ENCODE measurements at regions not wholly inside any gene's neighbourhood (a gene's known extent, or its start where the extent isn't known, plus 50 kb on each side); places are given as distances from the start of the nearest gene placed in this dataset.

DNA sequence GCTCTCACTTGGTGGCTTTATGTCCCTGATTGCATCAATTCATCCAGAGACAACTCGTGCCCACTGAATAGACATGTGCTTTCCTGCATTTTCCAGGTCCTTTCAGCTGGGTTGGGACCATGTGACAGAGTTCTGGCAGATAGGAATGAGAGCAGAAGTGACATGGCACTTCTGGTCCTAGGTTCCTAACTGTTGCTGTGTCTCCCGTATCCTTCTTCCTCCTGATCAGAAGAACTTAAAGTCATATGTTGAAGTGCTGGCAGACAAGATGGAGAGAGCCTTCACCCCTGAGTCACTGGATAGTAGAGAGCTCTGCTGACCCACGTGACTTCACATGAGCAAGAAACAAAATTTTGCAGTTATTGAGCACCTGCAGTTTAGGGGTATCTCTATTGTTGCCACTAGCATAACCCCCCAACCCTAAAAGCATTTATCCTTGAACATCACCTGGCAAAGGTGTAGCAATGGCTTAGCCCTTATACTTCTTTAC lies 80.0 kb downstream of the NREP start:
- Mint-ChIP-seq H3K27ac (no peak overlapping the region), H3K27me3 (peaks cover 2% of the 10 kb centered on the region), H3K9me3 (ENCODE audit: low read depth) (no peaks in the 10 kb centered on the region), H3K4me3 (no peak overlapping the region), H3K36me3 (no peaks in the 10 kb centered on the region), H3K4me1 (ENCODE audit: low read depth) (no peaks in the 10 kb centered on the region)

DNA sequence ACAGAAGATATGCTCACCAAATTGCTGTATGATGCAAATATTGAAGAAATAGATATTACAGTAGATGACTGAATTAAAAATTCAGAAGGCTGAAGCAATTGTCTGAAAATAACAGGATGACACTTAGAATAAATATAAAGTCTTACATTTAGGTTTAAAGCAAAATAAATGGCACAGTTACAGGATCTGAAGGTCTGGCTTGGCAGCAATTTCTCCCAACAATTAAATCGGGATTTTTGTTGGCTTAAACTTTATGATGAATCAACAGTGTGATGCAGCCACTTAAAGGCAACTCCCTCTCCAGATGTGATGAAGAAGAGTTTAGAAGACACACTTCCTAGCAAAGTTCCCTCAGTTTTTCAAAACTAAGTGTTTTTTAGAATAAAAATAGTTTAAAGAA lies 80.5 kb downstream of the NREP start:
- no peaks in the 10 kb centered on the region for H3K9me3 Mint-ChIP-seq (ENCODE audit: low read depth)
- H3K27ac Mint-ChIP-seq, result no peak overlapping the region
- no peak overlapping the region for H3K4me3 Mint-ChIP-seq
- peaks cover 2% of the 10 kb centered on the region for H3K27me3 Mint-ChIP-seq
- H3K4me1 Mint-ChIP-seq (ENCODE audit: low read depth), result no peaks in the 10 kb centered on the region
- H3K36me3 Mint-ChIP-seq, result no peaks in the 10 kb centered on the region

DNA sequence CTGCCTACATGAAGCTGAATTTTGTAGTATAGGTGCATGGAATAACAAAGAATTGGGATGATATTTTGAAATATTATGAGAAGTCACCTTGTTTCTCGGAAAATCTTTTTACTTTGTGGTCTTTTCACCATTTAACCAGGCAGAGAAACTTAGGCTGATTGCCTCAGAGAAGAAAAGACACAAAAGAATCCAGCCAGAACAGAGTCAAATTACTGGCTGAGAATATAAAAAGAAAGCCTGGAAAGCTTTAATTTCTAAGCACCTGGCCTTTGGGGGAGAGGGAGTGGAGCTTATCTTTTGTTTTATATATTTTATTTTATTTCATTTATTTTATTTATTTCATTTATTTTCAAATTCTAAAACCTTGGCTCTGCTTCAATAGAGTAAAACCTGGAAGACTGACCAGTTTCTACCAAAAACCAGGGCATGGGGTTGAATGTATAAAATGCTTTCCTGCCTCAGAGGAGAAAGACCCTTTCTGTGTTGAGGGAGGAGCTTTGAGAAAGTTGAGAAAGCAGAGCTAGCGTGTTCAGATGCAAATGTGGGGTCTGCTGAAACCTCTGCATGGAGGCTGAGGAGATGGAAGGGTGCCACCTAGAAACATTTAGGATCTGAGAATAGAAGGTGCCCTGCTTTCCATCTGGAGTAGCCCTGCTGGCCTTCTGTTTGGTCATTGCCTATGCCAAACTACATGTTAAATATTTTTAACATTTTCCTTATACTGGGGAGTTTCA lies 81.6 kb downstream of the NREP start:
- Mint-ChIP-seq H3K4me3 (no peak overlapping the region), H3K27me3 (peaks cover 2% of the 10 kb centered on the region), H3K4me1 (ENCODE audit: low read depth) (no peaks in the 10 kb centered on the region), H3K27ac (no peak overlapping the region), H3K36me3 (no peaks in the 10 kb centered on the region), H3K9me3 (ENCODE audit: low read depth) (no peaks in the 10 kb centered on the region)

DNA sequence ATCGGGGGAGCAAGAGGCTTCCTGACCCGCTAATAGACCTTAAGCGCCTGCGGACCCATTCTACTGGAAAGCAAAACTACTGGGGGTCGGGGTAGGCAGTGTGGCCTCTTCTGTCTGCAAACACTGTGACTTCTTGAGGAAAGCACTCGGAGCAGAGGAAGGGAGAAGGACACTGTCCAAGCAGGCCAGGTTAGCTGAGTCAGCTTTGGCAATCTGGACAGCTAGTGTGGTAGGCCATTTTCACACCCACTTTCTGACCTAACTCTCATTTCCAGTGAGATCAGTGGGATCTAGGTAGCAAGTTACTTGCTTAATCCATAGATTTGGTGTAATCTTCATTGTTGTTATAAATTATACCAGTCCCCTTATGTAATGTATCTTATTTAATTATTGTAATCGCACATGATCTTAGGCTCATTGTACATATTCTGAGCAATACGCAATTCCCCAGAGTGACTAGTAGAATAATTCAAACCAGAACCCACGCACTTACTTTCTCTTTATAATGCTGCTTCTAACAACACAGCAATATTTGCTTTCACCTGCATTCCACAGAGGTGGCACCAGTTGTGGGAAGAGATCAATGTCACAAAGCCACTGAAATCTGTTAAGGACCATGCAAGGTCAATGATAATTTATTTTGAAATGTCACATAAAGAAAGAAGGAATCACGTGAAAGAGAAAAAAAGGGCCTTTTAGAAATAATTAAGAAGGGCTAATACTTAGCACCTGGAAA lies 82.9 kb downstream of the NREP start:
- H3K4me1 Mint-ChIP-seq (ENCODE audit: low read depth), result no peaks in the 10 kb centered on the region
- H3K27ac Mint-ChIP-seq, result no peak overlapping the region
- H3K27me3 Mint-ChIP-seq, result no peaks in the 10 kb centered on the region
- no peaks in the 10 kb centered on the region for H3K9me3 Mint-ChIP-seq (ENCODE audit: low read depth)
- H3K4me3 Mint-ChIP-seq, result no peak overlapping the region
- H3K36me3 Mint-ChIP-seq, result no peaks in the 10 kb centered on the region

DNA sequence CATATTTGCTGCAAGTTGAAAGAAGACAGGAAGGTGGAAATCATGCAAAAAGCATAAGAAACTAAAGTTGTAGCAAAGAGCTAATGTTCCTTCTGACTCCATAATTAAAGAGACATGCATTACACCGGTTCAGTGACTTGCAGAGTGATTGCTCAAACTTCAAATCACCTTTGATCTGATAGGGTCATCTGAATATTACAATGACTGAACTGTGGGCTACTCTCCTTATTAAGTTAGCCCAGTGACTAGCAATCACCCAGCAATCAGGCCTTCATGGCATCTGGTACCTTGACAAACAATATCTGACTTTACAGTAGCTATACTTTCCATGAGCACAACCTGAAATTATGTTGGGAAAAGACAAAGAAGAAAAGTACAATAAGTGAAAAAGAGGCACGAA lies 84.9 kb downstream of the NREP start:
- Mint-ChIP-seq H3K4me1 (ENCODE audit: low read depth) (no peaks in the 10 kb centered on the region), H3K27ac (no peak overlapping the region), H3K9me3 (ENCODE audit: low read depth) (no peaks in the 10 kb centered on the region), H3K4me3 (no peak overlapping the region), H3K27me3 (no peaks in the 10 kb centered on the region), H3K36me3 (no peaks in the 10 kb centered on the region)

DNA sequence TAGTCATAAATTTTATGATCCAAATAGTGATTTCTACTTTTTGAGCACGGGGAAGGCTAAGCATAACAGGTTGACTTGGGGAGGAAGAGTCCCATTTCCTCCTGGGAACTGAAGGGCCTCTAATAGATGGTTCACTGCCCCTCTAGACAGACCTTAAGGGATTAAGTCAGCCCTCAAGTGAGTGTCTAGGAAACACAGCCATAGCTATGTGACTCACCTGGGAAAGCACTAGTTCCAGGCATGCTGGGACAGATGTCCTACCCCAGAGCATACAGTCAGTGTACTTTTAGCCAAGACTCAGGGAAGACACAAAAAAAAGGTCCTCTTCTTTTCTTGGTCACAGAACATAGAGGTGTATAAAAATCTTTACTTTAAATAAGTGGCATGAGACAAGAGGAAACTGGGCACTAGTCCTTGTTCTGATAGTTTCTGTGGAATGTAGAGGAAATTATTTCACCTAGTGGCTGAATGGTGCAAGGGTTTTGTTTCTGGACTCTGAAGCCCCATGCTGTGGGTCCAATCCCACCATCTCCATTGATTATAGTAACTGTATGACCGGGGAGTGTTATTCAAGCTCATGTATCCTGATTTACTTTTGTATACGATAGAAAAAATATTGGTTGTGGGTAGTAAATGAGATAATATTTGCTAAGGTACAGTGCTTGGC lies 86.0 kb downstream of the NREP start:
- no peaks in the 10 kb centered on the region for H3K9me3 Mint-ChIP-seq (ENCODE audit: low read depth)
- H3K4me1 Mint-ChIP-seq (ENCODE audit: low read depth), result no peaks in the 10 kb centered on the region
- no peak overlapping the region for H3K4me3 Mint-ChIP-seq
- no peak overlapping the region for H3K27ac Mint-ChIP-seq
- H3K36me3 Mint-ChIP-seq, result no peaks in the 10 kb centered on the region
- no peaks in the 10 kb centered on the region for H3K27me3 Mint-ChIP-seq

DNA sequence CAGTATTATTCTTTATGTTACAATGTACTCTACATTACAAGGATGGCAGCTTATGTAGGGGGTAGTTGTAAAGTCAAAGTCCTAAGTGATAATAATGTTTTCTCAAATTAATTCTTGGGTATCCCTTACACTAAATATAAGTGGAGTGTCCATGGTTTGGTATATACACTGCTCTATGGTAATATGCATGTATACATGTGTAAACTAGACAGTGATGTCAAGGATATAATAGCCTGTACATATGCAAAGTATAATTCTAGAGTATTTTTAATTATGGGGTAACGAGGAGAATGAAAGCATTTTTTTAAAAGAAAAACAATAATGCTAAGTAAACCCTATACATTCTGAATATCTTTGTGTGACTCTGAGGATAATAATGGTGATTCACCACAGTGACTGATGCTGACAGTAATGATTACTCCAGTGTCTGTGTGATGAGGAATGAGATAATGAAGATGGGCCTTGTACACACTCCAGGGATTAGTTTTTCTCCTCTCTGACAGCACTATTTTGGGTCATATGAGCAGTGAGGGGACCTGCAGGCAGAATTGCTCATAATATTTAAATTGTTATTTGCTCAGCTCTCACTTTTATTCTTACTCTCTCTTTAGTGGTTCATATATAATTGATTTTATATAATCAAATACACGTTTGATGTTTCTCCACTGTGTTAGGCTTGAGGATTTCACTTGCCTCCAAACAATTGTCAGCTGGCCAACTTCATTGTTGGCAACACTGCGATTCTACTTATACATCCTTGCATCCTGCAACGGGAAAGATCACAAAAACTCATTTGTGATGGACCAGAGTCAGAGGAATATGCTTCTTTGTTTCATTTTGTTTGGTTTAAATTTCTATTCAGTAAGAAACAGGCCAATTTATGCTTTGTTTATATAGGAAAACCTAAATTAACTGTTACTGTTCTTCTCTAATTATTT lies 88.2 kb downstream of the NREP start:
- Mint-ChIP-seq H3K27ac (no peak overlapping the region), H3K9me3 (ENCODE audit: low read depth) (no peaks in the 10 kb centered on the region), H3K27me3 (no peaks in the 10 kb centered on the region), H3K4me1 (ENCODE audit: low read depth) (no peaks in the 10 kb centered on the region), H3K36me3 (no peaks in the 10 kb centered on the region), H3K4me3 (no peak overlapping the region)

DNA sequence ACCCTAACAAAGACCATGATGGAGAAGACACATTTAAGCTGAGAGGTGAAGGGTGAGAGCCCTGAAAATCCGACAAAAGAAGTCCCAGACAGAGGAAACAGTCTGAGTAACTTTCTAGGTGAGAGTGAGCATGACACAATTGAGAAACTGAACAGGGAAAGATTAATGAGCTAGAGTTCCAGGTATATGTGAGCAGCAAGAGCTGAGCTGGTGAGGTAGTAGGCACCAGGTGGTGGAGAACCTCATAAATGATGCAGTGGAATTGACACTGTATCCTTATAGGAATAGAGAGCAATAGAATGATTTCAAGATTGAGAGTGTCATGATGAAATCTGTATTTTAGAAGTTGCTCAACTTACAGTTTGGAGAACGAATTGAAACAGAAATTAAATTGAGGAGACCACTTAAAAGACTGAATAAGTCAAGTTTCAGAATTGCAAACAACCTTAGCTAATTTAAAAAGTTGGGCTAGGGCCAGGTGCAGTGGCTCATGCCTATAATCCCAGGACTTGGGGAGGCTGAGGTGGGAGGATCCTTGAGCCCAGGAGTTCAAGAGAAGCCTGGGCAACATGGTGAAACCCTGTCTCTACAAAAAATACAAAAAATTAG lies 89.8 kb downstream of the NREP start:
- Mint-ChIP-seq H3K27ac (no peak overlapping the region), H3K9me3 (ENCODE audit: low read depth) (no peaks in the 10 kb centered on the region), H3K36me3 (no peaks in the 10 kb centered on the region), H3K4me3 (no peak overlapping the region), H3K4me1 (ENCODE audit: low read depth) (no peaks in the 10 kb centered on the region), H3K27me3 (no peaks in the 10 kb centered on the region)

DNA sequence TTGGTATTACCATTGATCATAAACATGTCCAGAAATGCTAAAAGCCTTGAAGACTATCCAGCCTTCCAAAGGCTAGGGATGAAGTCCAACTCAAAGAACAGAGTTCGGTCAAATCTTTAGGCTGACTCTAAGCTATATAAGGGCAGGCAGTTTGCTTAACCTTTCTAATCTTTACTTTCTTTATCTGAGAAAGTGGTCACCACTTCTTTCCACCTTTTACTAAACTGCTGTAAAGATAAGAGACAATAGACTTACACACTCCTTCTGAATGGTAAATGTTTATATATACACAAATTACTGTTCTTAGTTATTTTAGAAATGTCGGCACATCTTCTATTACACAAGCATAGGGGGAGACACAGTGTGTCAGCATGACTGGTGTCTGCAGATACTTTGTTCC lies 100.4 kb downstream of the NREP start:
- peaks cover 3% of the 10 kb centered on the region for H3K27me3 Mint-ChIP-seq
- no peaks in the 10 kb centered on the region for H3K4me1 Mint-ChIP-seq (ENCODE audit: low read depth)

DNA sequence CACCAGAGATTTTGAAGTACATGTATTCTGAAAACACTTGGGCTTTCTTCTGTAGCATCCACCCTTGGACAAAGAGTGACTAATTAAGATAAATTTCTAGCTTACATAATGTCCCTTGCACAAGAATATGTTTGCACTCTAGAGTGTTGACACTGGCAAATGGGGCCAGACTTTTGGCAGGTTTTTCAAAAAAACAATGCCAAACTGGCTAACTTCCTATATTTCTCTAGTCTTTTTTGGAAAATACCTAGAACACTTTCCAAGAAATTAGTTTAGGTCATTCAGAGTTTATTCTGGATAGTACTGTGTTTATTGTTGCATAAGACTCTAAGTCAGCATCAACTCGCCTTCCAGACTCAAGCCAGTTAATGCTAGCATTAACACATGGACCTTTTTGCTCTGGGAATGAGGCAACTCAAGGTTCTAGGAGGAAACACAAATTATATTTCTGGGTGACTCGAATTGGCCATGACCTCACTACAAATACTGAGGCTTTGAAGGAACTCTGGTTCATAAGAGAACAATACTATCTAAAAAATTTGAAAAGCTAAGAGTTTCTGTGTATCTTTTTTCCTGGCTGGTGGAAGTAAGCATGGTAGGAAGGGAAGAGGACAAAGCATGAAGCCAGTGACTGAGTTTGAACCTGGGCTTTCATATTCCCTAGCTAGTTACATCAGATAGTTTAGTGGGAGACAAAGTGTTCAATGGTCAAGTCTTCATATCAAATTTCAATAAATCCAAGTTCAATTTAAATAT lies 101.6 kb downstream of the NREP start:
- Mint-ChIP-seq H3K36me3 (no peaks in the 10 kb centered on the region), H3K9me3 (ENCODE audit: low read depth) (peaks cover 9% of the 10 kb centered on the region), H3K27me3 (peaks cover 3% of the 10 kb centered on the region), H3K4me3 (no peak overlapping the region), H3K4me1 (ENCODE audit: low read depth) (no peaks in the 10 kb centered on the region), H3K27ac (no peak overlapping the region)

More for the DNA sequence above, 100.4 kb downstream of the NREP start:
- Mint-ChIP-seq H3K36me3 (peaks cover 1% of the 10 kb centered on the region), H3K9me3 (ENCODE audit: low read depth) (peaks cover 12% of the 10 kb centered on the region), H3K27ac (no peak overlapping the region), H3K4me3 (no peak overlapping the region)

DNA sequence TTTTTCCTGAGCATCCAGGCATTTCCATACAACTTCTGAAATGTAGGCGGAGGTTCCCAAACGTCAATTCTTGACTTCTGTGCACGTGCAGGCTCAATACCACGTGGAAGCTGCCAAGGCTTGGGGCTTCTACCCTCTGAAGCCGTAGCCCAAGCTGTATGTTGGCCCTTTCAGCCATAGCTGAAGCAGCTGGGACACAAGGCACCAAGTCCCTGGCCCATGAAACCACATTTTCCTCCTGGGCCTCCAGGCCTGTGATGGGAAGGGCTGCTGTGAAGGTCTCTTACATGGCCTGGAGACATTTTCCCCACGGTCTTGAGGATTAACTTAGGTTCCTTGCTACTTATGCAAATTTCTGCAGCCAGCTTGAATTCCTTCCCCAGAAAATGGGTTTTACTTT lies 103.6 kb downstream of the NREP start:
- Mint-ChIP-seq H3K4me3 (no peak overlapping the region), H3K27ac (no peak overlapping the region), H3K9me3 (ENCODE audit: low read depth) (peaks cover 4% of the 10 kb centered on the region), H3K36me3 (no peaks in the 10 kb centered on the region), H3K27me3 (peaks cover 3% of the 10 kb centered on the region), H3K4me1 (ENCODE audit: low read depth) (no peaks in the 10 kb centered on the region)

DNA sequence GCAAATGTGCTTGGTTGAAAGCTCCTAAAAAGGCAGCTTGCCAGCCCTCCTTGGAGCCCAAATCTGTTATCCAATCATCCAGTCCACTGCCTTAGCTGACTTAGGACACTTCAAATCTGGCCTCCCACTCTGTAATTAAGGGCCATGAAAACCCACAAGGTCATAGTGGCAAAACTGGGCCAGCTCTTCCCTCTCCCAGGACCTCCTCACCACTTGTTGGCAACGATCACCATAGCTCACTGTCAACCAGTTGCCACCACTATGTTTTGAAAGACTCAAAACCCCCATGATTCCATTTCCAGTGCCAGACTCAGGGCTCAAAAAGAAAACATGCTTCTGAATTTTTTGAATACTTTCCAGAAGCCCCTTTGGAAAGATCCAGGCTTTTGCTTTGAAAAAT lies 107.5 kb downstream of the NREP start:
- Mint-ChIP-seq H3K4me3 (no peak overlapping the region), H3K36me3 (no peaks in the 10 kb centered on the region), H3K27me3 (peaks cover 2% of the 10 kb centered on the region), H3K9me3 (ENCODE audit: low read depth) (peaks cover 4% of the 10 kb centered on the region), H3K4me1 (ENCODE audit: low read depth) (no peaks in the 10 kb centered on the region), H3K27ac (no peak overlapping the region)

DNA sequence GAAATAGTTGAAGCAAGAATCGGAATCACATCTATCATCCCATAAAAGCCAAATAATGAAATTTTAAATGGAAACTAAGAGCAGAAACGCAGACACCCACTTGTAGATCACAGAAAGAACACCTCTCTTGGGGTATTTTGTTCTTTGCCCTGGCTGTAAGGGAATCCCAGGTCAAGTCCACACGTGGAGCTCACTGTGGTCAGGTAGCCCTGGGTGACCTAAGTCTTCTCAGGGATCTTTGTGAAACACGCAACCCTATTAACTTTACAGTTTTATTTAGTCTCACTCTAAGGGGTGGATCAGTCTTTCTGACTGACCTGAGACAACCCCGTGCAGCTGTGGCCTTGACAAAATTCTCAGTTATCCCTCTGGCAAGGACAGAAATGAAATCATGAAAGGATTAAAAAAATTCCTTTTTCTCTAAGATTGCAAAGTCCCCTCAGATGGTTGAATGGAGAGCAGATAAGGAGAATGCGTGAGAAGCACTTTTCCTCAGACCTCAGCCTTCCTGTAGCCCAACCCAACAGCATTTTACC lies 111.6 kb downstream of the NREP start:
- H3K27ac Mint-ChIP-seq, result no peak overlapping the region
- H3K27me3 Mint-ChIP-seq, result no peaks in the 10 kb centered on the region
- H3K4me1 Mint-ChIP-seq (ENCODE audit: low read depth), result no peaks in the 10 kb centered on the region
- no peaks in the 10 kb centered on the region for H3K9me3 Mint-ChIP-seq (ENCODE audit: low read depth)
- no peaks in the 10 kb centered on the region for H3K36me3 Mint-ChIP-seq
- no peak overlapping the region for H3K4me3 Mint-ChIP-seq
